Colonic mucosa (tissue), 4 donors: ENCODE measurements at regions not wholly inside any gene's neighbourhood (a gene's known extent, or its start where the extent isn't known, plus 50 kb on each side); places are given as distances from the start of the nearest gene placed in this dataset.

Experiments
- DNase-seq: peaks from one replicate; pipeline ENCODE4 v3.0.0-alpha.2; 2020
- H3K27ac ChIP-seq: fragments of 200-600 bp; one replicate; pipeline ENCODE4 v1.8.0; 2021
- H3K27me3 ChIP-seq: fragments of 200-600 bp; one replicate; pipeline ENCODE4 v1.8.0; 2021
- H3K36me3 ChIP-seq: fragments of 200-600 bp; one replicate; pipeline ENCODE4 v1.8.0; 2021
- H3K4me1 ChIP-seq: fragments of 200-600 bp; one replicate; pipeline ENCODE4 v1.8.0; 2021; ENCODE audit warnings: mild to moderate bottlenecking
- H3K4me3 ChIP-seq: fragments of 200-600 bp; one replicate; pipeline ENCODE4 v1.8.0; 2021
- H3K9ac ChIP-seq, 2 donors: one replicate each; pipeline ENCODE4 v1.7.0; 2013; ENCODE audit warnings: control low read depth in 2 of 2, low read depth in 2 of 2, low read length in 2 of 2
- H3K9me3 ChIP-seq: fragments of 200-600 bp; one replicate; pipeline ENCODE4 v1.8.0; 2021
- intact Hi-C: fragments of 100-400 bp; cut with DNase I; formaldehyde crosslinking; loops from one replicate; pipeline ENCODE4 v1.14.1; 2022
- TF ChIP-seq, protein P1 (sequence below): fragments of 200-600 bp; IDR thresholded peaks from one replicate; pipeline ENCODE4 v1.8.0; 2022; ENCODE audit warnings: antibody characterized with exemption, mild to moderate bottlenecking
- donor health status: healthy.
- donor health status: DM: no; HTN: no; CAD: no.
- donor health status: DM: no; HTN: no; CAD: no.

DNA sequence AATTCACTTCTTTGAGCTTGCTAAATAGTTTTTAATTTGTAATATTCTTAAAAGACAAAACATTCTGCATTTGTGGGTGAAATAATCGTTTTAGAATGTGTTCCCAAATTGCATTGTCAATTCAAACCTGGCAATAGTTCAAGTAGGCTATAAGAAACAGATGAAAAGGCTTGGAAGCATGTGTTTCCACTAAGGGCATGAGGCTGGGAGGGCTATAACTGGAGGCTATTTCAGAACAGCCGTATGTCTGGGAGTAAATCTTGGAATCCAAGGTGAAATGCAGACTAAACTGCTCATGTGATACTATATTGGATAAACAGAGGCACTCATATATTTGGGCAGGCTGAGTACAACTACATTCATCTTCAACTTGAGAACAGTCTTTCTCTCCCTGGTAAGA lies 117.4 kb upstream of the GRPR start:
- TF ChIP-seq, protein P1, sequence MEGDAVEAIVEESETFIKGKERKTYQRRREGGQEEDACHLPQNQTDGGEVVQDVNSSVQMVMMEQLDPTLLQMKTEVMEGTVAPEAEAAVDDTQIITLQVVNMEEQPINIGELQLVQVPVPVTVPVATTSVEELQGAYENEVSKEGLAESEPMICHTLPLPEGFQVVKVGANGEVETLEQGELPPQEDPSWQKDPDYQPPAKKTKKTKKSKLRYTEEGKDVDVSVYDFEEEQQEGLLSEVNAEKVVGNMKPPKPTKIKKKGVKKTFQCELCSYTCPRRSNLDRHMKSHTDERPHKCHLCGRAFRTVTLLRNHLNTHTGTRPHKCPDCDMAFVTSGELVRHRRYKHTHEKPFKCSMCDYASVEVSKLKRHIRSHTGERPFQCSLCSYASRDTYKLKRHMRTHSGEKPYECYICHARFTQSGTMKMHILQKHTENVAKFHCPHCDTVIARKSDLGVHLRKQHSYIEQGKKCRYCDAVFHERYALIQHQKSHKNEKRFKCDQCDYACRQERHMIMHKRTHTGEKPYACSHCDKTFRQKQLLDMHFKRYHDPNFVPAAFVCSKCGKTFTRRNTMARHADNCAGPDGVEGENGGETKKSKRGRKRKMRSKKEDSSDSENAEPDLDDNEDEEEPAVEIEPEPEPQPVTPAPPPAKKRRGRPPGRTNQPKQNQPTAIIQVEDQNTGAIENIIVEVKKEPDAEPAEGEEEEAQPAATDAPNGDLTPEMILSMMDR, result no peak
- no peak overlapping the region for H3K4me3 ChIP-seq
- no peak overlapping the region for H3K27ac ChIP-seq
- H3K4me1 ChIP-seq, result no peaks in the 10 kb centered on the region
- H3K9ac ChIP-seq, result no peak overlapping the region
- intact Hi-C loops, result no loop called here
- H3K9me3 ChIP-seq, result no peaks in the 10 kb centered on the region
- no peak for DNase-seq
- H3K36me3 ChIP-seq, result no peaks in the 10 kb centered on the region
- H3K27me3 ChIP-seq, result peaks cover 4% of the 10 kb centered on the region

DNA sequence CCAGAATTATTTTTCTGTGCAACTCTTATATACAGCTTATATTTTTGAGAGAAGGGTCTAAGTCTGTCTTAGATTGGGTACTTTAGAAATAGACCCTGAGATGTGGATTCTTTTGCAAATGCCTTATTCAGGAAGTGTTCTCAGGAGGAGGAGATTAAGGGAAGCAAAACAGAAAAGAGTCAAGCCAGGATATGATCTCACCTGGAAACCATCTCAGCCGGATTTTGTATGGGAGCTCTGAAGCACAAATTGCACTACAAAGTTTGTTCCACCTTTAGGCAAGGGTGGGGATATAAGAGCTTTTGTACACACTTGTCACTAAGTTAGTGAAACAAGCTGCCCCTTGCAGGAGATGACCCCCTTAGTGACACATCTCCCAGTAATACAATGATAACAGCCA lies 121.2 kb upstream of the GRPR start:
- H3K4me3 ChIP-seq, result no peak overlapping the region
- peaks cover 4% of the 10 kb centered on the region for H3K27me3 ChIP-seq
- no peaks in the 10 kb centered on the region for H3K36me3 ChIP-seq
- no peak for DNase-seq
- no peaks in the 10 kb centered on the region for H3K4me1 ChIP-seq
- no peaks in the 10 kb centered on the region for H3K9me3 ChIP-seq
- TF ChIP-seq, protein P1, result no peak
- H3K9ac ChIP-seq, result no peak overlapping the region
- intact Hi-C loops, result no loop called here
- H3K27ac ChIP-seq, result no peak overlapping the region

DNA sequence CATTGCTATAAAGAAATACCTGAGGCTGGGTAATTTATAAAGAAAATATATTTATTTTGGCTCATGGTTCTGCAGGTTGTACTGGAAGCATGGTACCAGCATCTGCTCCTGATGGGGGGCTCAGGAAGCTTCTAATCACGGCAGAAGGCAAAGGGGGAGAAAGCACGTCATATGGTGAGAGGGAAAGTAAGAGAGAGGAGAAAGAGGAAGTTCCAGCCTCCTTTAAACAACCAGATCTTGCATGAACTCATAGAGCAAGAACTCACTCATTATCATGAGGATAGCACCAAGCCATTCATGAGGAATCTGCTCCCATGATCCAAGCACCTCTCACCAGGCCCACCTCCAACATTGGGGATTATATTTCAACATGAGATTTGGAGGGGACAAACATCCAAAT lies 125.0 kb upstream of the GRPR start:
- DNase-seq, result no peak
- intact Hi-C loops, result no loop called here
- no peaks in the 10 kb centered on the region for H3K9me3 ChIP-seq
- no peaks in the 10 kb centered on the region for H3K4me1 ChIP-seq
- no peak overlapping the region for H3K4me3 ChIP-seq
- TF ChIP-seq, protein P1, result no peak
- H3K36me3 ChIP-seq, result no peaks in the 10 kb centered on the region
- H3K27ac ChIP-seq, result no peak overlapping the region
- no peak overlapping the region for H3K9ac ChIP-seq
- H3K27me3 ChIP-seq, result no peaks in the 10 kb centered on the region

DNA sequence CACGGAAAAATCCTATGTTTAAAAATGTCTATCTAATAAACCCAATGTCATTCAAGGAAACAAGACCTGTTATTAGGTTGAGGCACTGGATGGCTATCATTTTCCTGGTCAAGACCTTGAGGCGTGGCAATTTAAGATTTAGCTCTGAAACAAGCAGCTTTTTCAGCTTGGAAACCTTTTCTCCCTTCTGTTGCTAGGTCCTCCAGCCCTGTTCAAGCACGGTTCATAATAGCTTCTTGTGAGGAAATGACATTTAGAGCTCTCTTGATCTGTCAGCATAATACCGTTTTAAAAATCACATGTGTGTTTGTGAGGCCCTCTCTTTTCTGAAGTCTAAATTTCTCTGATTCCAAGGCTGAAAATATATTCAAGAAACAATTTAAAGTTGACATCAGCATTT lies 133.6 kb upstream of the GRPR start:
- Histone ChIP-seq H3K4me1 (no peaks in the 10 kb centered on the region), H3K27ac (no peak overlapping the region), H3K27me3 (no peaks in the 10 kb centered on the region), H3K9ac (no peak overlapping the region), H3K36me3 (no peaks in the 10 kb centered on the region), H3K4me3 (no peak overlapping the region), H3K9me3 (no peaks in the 10 kb centered on the region)
- TF ChIP-seq, protein P1, result no peak
- DNase-seq, result no peak
- intact Hi-C loops, result no loop called here

DNA sequence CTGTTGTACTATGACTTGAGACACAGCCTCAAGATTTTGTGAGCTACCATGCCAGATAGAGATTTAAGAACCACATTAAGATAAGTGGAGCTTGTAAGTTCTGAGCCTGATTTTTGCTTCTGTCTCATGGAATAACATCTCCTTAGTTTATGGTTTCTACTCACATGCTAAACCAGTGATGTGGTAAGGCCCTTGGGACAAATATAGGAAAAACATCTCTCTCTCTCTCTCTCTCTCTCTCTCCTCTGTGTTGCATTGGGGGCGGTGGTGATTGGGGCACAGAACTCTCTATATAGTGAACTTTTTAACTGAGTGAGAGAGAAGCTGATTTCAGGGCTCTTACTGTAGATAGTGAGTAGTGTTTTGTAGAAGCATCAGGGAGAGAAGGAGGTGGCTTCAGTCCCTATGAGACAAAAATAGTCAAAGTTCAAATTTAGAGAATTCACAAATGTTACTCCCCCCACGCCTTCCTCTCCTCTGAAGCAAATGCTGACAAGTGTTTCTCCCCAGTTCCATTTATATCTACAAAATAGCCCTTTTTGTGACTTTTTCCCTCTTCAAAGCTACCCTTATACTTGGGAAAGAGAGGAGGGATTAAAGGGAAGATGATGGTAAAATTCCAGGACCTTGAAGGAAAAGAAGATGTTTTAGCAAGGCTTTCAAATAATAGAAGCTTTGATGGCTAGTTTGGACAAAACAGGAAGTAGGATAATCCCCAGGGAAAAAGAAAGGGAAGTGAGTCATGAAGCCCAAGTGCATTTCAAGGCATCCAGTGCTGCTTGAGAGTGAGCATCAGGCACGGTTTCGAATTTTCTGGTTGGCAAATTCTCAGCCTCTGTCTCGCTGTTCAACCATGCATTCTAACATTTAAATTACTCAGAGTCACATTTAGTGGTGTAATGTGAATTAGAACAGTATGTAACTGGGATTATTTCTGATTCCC lies 134.3 kb upstream of the AP1S2 start:
- Histone ChIP-seq H3K36me3 (no peaks in the 10 kb centered on the region), H3K27me3 (no peaks in the 10 kb centered on the region), H3K27ac (no peak overlapping the region), H3K4me3 (no peak overlapping the region), H3K9ac (no peak overlapping the region), H3K4me1 (no peaks in the 10 kb centered on the region), H3K9me3 (no peaks in the 10 kb centered on the region)
- TF ChIP-seq, protein P1, result no peak
- intact Hi-C loops, result no loop called here
- no peak for DNase-seq
